GM23338 (cell line): ENCODE measurements at regions not wholly inside any gene's neighbourhood (a gene's known extent, or its start where the extent isn't known, plus 50 kb on each side); places are given as distances from the start of the nearest gene placed in this dataset.

ENCODE experiments used
- ATAC-seq: fragments of 200-7000 bp; cut with Tn5 transposase; 3 replicates; pipeline ENCODE4 v1.9.1; 2020
- DNase-seq: peaks from one replicate; pipeline ENCODE4 v3.0.0-alpha.2; 2015; ENCODE audit warnings: low spot score
- H2AFZ ChIP-seq: fragments of 200-600 bp; sonication (generic); 2 replicates; pipeline ENCODE4 v1.8.0; 2016; ENCODE audit warnings: antibody characterized with exemption, mild to moderate bottlenecking, moderate library complexity
- H3F3A ChIP-seq: fragments of 200-600 bp; sonication (generic); replicated peaks from 2 replicates; pipeline ENCODE4 v1.8.0; 2017; ENCODE audit warnings: antibody characterized with exemption, mixed run types, low read depth
- H3K27ac ChIP-seq: fragments of 200-600 bp; sonication (generic); 2 replicates; pipeline ENCODE4 v1.6.1; 2016; ENCODE audit warnings: low read depth
- H3K27me3 ChIP-seq: fragments of 200-600 bp; sonication (generic); 2 replicates; pipeline ENCODE4 v1.8.0; 2016; ENCODE audit warnings: mild to moderate bottlenecking, mixed run types, moderate library complexity; ENCODE audit not compliant: insufficient read depth
- H3K36me3 ChIP-seq: fragments of 200-600 bp; sonication (generic); 2 replicates; pipeline ENCODE4 v1.8.0; 2016; ENCODE audit warnings: mild to moderate bottlenecking; ENCODE audit not compliant: insufficient read depth
- H3K4me1 ChIP-seq: fragments of 200-600 bp; sonication (generic); 2 replicates; pipeline ENCODE4 v1.8.0; 2016; ENCODE audit warnings: mild to moderate bottlenecking, moderate library complexity; ENCODE audit not compliant: insufficient read depth
- H3K4me2 ChIP-seq: fragments of 200-600 bp; sonication (generic); 2 replicates; pipeline ENCODE4 v1.7.1; 2017; ENCODE audit warnings: mixed run types
- H3K4me3 ChIP-seq: fragments of 200-600 bp; sonication (generic); 2 replicates; pipeline ENCODE4 v1.6.1; 2016; ENCODE audit warnings: mixed run types
- H3K79me2 ChIP-seq: fragments of 200-600 bp; sonication (generic); replicated peaks from 2 replicates; pipeline ENCODE4 v1.8.0; 2017; ENCODE audit warnings: mild to moderate bottlenecking; ENCODE audit not compliant: insufficient read depth
- H3K9me2 ChIP-seq: fragments of 200-600 bp; sonication (generic); 2 replicates; pipeline ENCODE4 v1.8.0; 2017; ENCODE audit not compliant: insufficient read depth
- H4K20me1 ChIP-seq: fragments of 200-600 bp; sonication (generic); replicated peaks from 2 replicates; pipeline ENCODE4 v1.8.0; 2017; ENCODE audit warnings: mild to moderate bottlenecking; ENCODE audit not compliant: insufficient read depth
- H3K27ac Mint-ChIP-seq: 2 replicates; pipeline ENCODE4 v1.8.0; 2020; ENCODE audit warnings: inconsistent platforms, mild to moderate bottlenecking, moderate library complexity, mixed read lengths
- H3K27me3 Mint-ChIP-seq: 3 replicates; pipeline ENCODE4 v1.8.0; 2022; ENCODE audit warnings: low read depth, mild to moderate bottlenecking, moderate library complexity, mixed read lengths, inconsistent platforms; ENCODE audit not compliant: insufficient read depth, poor library complexity
- H3K36me3 Mint-ChIP-seq: 3 replicates; pipeline ENCODE4 v1.8.0; 2021; ENCODE audit warnings: low read depth, mild to moderate bottlenecking, inconsistent platforms, moderate library complexity, mixed read lengths
- H3K4me1 Mint-ChIP-seq: 3 replicates; pipeline ENCODE4 v1.8.0; 2020; ENCODE audit warnings: mild to moderate bottlenecking, inconsistent platforms, mixed read lengths
- H3K4me3 Mint-ChIP-seq: 3 replicates; pipeline ENCODE4 v1.8.0; 2021; ENCODE audit warnings: moderate library complexity, mild to moderate bottlenecking, inconsistent platforms, mixed read lengths
- H3K9me3 Mint-ChIP-seq: 3 replicates; pipeline ENCODE4 v1.8.0; 2020; ENCODE audit warnings: moderate library complexity, mild to moderate bottlenecking, inconsistent platforms, mixed read lengths
- EZH2 ChIP-seq: fragments of 200-600 bp; sonication (generic); IDR thresholded peaks from one replicate; pipeline ENCODE4 v1.8.0; 2017; ENCODE audit warnings: antibody characterized with exemption, mild to moderate bottlenecking, low read depth; ENCODE audit not compliant: unreplicated experiment
- EZH2phosphoT487 ChIP-seq: fragments of 200-600 bp; sonication (generic); IDR thresholded peaks from one replicate; pipeline ENCODE4 v1.8.1; 2018; ENCODE audit warnings: antibody characterized with exemption; ENCODE audit not compliant: unreplicated experiment
- JUNB ChIP-seq: IDR thresholded peaks from one replicate; pipeline ENCODE4 v1.6.1; 2016; ENCODE audit warnings: antibody characterized with exemption; ENCODE audit not compliant: unreplicated experiment
- POLR2AphosphoS5 ChIP-seq: IDR thresholded peaks from 2 replicates; pipeline ENCODE4 v1.6.1; 2016; ENCODE audit warnings: antibody characterized with exemption, low read depth
- STAT1 ChIP-seq: IDR thresholded peaks from one replicate; pipeline ENCODE4 v1.6.1; 2016; ENCODE audit warnings: antibody characterized with exemption; ENCODE audit not compliant: unreplicated experiment
- ZNF114 ChIP-seq: fragments of 250-450 bp; sonication (Bioruptor Pico); IDR thresholded peaks from 2 replicates; pipeline ENCODE4 v1.5.0; 2020; ENCODE audit warnings: mild to moderate bottlenecking, moderate library complexity
- ZNF331 ChIP-seq: fragments of 250-450 bp; sonication (Bioruptor Pico); IDR thresholded peaks from 2 replicates; pipeline ENCODE4 v1.5.0; 2020; ENCODE audit warnings: low read depth, mild to moderate bottlenecking, moderate library complexity
- TF ChIP-seq, protein P1 (sequence below): fragments of 250-450 bp; sonication (Bioruptor Pico); IDR thresholded peaks from 2 replicates; pipeline ENCODE4 v1.5.0; 2020; ENCODE audit warnings: mild to moderate bottlenecking, moderate library complexity
- TF ChIP-seq, protein P2 (sequence below): IDR thresholded peaks from one replicate; pipeline ENCODE4 v1.6.1; 2018; ENCODE audit warnings: antibody characterized with exemption; ENCODE audit not compliant: unreplicated experiment

DNA sequence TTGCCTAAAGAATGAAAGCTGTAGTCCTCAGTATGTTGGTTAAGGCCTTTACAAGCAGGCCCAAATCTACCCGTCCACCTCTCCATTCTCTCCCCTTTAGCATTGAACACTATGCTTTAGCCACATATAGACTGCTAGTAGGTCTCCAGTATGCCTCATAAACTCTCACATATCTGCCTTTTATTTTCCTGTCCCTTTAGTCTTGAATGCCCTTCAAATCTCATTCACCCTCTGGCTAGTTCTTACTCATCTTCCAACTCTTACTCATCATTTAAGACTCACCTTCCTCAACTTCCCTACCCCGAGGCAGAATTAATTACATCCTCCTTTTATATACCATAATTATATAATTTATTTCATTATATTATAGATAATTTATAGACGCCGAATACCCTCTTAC, 78.7 kb upstream of the TSPAN2 start:
- no peaks in the 10 kb centered on the region for H3F3A ChIP-seq
- no peaks in the 10 kb centered on the region for H3K36me3 ChIP-seq
- H3K9me3 Mint-ChIP-seq: no peaks in the 10 kb centered on the region
- no peaks in the 10 kb centered on the region for H3K36me3 Mint-ChIP-seq
- no peak overlapping the region for H3K27ac ChIP-seq
- no peak overlapping the region for H3K4me3 ChIP-seq
- no peaks in the 10 kb centered on the region for H3K27me3 ChIP-seq
- no peak overlapping the region for H3K27ac Mint-ChIP-seq
- H3K4me2 ChIP-seq: no peak overlapping the region
- no peak overlapping the region for H3K4me3 Mint-ChIP-seq
- peaks cover 1% of the 10 kb centered on the region for H3K27me3 Mint-ChIP-seq
- peaks cover 5% of the 10 kb centered on the region; the same call in 1 of the 2 replicates for H3K9me2 ChIP-seq
- no peaks in the 10 kb centered on the region for H3K79me2 ChIP-seq
- H4K20me1 ChIP-seq: no peaks in the 10 kb centered on the region
- DNase-seq (no peak), ATAC-seq (no peak)
- H3K4me1 ChIP-seq: no peaks in the 10 kb centered on the region
- no peaks in the 10 kb centered on the region for H3K4me1 Mint-ChIP-seq
- H2AFZ ChIP-seq: no peak overlapping the region
- TF ChIP-seq POLR2AphosphoS5: no peak
- TF ChIP-seq JUNB: no peak
- TF ChIP-seq ZNF331 (CRISPR knock-in tag): no peak
- TF ChIP-seq, protein P1, sequence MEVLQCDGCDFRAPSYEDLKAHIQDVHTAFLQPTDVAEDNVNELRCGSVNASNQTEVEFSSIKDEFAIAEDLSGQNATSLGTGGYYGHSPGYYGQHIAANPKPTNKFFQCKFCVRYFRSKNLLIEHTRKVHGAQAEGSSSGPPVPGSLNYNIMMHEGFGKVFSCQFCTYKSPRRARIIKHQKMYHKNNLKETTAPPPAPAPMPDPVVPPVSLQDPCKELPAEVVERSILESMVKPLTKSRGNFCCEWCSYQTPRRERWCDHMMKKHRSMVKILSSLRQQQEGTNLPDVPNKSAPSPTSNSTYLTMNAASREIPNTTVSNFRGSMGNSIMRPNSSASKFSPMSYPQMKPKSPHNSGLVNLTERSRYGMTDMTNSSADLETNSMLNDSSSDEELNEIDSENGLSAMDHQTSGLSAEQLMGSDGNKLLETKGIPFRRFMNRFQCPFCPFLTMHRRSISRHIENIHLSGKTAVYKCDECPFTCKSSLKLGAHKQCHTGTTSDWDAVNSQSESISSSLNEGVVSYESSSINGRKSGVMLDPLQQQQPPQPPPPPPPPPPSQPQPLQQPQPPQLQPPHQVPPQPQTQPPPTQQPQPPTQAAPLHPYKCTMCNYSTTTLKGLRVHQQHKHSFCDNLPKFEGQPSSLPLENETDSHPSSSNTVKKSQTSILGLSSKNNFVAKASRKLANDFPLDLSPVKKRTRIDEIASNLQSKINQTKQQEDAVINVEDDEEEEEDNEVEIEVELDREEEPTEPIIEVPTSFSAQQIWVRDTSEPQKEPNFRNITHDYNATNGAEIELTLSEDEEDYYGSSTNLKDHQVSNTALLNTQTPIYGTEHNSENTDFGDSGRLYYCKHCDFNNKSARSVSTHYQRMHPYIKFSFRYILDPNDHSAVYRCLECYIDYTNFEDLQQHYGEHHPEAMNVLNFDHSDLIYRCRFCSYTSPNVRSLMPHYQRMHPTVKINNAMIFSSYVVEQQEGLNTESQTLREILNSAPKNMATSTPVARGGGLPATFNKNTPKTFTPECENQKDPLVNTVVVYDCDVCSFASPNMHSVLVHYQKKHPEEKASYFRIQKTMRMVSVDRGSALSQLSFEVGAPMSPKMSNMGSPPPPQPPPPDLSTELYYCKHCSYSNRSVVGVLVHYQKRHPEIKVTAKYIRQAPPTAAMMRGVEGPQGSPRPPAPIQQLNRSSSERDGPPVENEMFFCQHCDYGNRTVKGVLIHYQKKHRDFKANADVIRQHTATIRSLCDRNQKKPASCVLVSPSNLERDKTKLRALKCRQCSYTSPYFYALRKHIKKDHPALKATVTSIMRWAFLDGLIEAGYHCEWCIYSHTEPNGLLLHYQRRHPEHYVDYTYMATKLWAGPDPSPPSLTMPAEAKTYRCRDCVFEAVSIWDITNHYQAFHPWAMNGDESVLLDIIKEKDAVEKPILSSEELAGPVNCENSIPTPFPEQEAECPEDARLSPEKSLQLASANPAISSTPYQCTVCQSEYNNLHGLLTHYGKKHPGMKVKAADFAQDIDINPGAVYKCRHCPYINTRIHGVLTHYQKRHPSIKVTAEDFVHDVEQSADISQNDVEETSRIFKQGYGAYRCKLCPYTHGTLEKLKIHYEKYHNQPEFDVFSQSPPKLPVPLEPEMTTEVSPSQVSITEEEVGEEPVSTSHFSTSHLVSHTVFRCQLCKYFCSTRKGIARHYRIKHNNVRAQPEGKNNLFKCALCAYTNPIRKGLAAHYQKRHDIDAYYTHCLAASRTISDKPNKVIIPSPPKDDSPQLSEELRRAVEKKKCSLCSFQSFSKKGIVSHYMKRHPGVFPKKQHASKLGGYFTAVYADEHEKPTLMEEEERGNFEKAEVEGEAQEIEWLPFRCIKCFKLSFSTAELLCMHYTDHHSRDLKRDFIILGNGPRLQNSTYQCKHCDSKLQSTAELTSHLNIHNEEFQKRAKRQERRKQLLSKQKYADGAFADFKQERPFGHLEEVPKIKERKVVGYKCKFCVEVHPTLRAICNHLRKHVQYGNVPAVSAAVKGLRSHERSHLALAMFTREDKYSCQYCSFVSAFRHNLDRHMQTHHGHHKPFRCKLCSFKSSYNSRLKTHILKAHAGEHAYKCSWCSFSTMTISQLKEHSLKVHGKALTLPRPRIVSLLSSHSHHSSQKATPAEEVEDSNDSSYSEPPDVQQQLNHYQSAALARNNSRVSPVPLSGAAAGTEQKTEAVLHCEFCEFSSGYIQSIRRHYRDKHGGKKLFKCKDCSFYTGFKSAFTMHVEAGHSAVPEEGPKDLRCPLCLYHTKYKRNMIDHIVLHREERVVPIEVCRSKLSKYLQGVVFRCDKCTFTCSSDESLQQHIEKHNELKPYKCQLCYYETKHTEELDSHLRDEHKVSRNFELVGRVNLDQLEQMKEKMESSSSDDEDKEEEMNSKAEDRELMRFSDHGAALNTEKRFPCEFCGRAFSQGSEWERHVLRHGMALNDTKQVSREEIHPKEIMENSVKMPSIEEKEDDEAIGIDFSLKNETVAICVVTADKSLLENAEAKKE: no peak
- TF ChIP-seq STAT1: no peak
- TF ChIP-seq, protein P2, sequence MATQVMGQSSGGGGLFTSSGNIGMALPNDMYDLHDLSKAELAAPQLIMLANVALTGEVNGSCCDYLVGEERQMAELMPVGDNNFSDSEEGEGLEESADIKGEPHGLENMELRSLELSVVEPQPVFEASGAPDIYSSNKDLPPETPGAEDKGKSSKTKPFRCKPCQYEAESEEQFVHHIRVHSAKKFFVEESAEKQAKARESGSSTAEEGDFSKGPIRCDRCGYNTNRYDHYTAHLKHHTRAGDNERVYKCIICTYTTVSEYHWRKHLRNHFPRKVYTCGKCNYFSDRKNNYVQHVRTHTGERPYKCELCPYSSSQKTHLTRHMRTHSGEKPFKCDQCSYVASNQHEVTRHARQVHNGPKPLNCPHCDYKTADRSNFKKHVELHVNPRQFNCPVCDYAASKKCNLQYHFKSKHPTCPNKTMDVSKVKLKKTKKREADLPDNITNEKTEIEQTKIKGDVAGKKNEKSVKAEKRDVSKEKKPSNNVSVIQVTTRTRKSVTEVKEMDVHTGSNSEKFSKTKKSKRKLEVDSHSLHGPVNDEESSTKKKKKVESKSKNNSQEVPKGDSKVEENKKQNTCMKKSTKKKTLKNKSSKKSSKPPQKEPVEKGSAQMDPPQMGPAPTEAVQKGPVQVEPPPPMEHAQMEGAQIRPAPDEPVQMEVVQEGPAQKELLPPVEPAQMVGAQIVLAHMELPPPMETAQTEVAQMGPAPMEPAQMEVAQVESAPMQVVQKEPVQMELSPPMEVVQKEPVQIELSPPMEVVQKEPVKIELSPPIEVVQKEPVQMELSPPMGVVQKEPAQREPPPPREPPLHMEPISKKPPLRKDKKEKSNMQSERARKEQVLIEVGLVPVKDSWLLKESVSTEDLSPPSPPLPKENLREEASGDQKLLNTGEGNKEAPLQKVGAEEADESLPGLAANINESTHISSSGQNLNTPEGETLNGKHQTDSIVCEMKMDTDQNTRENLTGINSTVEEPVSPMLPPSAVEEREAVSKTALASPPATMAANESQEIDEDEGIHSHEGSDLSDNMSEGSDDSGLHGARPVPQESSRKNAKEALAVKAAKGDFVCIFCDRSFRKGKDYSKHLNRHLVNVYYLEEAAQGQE: no peak
- no peak for TF ChIP-seq EZH2
- TF ChIP-seq EZH2phosphoT487: no peak
- no peak for TF ChIP-seq ZNF114 (CRISPR knock-in tag)
